OCI-LY7 (cell line): ENCODE measurements at regions not wholly inside any gene's neighbourhood (a gene's known extent, or its start where the extent isn't known, plus 50 kb on each side); places are given as distances from the start of the nearest gene placed in this dataset.

Source experiments
- EZH2phosphoT487 ChIP-seq: fragments of 200-600 bp; sonication (generic); IDR thresholded peaks from 2 replicates; pipeline ENCODE4 v1.6.1; 2018; ENCODE audit warnings: low read depth, borderline replicate concordance, mild to moderate bottlenecking, mixed run types, antibody characterized with exemption, low read length, moderate library complexity, mixed read lengths
- TF ChIP-seq, protein P1 (sequence below): fragments of 200-600 bp; sonication (generic); conservative IDR thresholded peaks from 2 replicates; pipeline ENCODE4 v1.5.1; 2014; ENCODE audit warnings: mild to moderate bottlenecking, antibody characterized with exemption, low read length, moderate library complexity, mixed read lengths

DNA sequence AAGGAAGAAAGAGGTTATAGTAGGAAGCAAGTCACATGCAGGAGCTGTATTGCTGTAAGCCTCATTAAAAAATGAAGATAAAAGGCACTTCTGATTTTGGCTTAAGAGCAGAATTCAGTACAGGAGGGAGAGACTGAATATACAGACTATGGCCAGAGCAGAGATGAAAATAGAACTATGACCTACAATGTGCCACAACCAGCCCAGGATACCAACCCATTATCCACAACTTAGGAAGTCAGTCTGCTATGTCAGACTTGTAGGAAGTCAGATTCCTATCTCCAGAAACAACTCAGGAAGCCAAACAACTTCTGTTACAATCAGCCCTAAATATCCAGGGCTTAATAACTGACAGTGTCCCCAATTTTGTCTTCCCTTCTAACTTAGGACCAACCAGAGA, 156.2 kb upstream of the ANKH start:
- TF ChIP-seq, protein P1, sequence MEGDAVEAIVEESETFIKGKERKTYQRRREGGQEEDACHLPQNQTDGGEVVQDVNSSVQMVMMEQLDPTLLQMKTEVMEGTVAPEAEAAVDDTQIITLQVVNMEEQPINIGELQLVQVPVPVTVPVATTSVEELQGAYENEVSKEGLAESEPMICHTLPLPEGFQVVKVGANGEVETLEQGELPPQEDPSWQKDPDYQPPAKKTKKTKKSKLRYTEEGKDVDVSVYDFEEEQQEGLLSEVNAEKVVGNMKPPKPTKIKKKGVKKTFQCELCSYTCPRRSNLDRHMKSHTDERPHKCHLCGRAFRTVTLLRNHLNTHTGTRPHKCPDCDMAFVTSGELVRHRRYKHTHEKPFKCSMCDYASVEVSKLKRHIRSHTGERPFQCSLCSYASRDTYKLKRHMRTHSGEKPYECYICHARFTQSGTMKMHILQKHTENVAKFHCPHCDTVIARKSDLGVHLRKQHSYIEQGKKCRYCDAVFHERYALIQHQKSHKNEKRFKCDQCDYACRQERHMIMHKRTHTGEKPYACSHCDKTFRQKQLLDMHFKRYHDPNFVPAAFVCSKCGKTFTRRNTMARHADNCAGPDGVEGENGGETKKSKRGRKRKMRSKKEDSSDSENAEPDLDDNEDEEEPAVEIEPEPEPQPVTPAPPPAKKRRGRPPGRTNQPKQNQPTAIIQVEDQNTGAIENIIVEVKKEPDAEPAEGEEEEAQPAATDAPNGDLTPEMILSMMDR, result no peak
- no peak for TF ChIP-seq EZH2phosphoT487
